ENCODE measurements at regions not wholly inside any gene's neighbourhood (a gene's known extent, or its start where the extent isn't known, plus 50 kb on each side); places are given as distances from the start of the nearest gene placed in this dataset.

GRCh38 chr7:124388751-124389150 lies 355.9 kb upstream of the TMEM229A start:
- TF ChIP-seq EZH2 (IDR thresholded peaks at IDR 0.05; ENCODE audit: insufficient read depth, poor library complexity, severe bottlenecking) (no peak), EZH2phosphoT487 (IDR thresholded peaks at IDR 0.05; ENCODE audit: insufficient read depth, low read depth) (no peak)

Data from GM23248 (cell line).